ENCODE measurements at regions not wholly inside any gene's neighbourhood (a gene's known extent, or its start where the extent isn't known, plus 50 kb on each side); places are given as distances from the start of the nearest gene placed in this dataset.

DNA sequence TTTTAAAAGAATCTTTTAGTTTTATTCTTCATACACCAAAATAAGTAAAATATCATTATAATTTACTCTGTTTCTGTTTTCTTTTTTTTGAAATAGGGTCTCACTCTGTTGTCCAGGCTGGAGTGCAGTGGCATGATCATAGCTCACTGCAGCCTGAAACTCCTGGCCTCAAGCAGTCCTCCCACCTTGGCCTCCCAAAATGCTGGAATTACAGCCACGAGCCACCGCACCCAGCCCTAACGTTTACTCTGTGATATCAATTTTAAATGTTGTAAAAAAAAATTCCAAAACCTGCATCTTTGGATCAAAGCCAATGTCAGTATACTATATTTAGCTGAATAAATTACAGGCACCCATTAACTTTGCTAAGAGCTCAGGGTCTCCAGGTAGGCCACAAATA, 437.1 kb upstream of the USP15 start:
- DNase-seq (ENCODE audit: low spot score): no peak
- TF ChIP-seq, protein P1, sequence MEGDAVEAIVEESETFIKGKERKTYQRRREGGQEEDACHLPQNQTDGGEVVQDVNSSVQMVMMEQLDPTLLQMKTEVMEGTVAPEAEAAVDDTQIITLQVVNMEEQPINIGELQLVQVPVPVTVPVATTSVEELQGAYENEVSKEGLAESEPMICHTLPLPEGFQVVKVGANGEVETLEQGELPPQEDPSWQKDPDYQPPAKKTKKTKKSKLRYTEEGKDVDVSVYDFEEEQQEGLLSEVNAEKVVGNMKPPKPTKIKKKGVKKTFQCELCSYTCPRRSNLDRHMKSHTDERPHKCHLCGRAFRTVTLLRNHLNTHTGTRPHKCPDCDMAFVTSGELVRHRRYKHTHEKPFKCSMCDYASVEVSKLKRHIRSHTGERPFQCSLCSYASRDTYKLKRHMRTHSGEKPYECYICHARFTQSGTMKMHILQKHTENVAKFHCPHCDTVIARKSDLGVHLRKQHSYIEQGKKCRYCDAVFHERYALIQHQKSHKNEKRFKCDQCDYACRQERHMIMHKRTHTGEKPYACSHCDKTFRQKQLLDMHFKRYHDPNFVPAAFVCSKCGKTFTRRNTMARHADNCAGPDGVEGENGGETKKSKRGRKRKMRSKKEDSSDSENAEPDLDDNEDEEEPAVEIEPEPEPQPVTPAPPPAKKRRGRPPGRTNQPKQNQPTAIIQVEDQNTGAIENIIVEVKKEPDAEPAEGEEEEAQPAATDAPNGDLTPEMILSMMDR (IDR thresholded peaks at IDR 0.05; ENCODE audit: extremely low read depth, missing control alignments): no peak

DNA sequence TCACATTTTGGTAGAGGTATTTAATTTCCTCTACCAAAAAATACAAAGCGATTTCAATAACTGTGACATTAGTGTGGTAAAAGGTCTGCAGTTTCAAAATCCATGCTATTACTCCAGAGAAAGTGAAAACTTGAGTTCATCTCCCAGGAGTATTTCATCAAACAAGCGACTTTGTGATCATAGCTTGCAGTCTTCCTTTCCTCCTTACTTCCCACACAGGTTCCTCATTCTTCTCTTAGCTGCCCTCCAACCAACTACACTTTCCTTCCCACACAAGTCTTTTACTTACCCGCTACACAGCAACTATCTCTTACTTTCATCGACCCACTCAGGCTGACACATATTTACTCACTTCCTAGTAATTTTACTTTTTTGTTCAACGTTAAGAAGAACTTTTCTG, 413.4 kb upstream of the USP15 start:
- TF ChIP-seq, protein P1 (IDR thresholded peaks at IDR 0.05; ENCODE audit: extremely low read depth, missing control alignments): no peak

DNA sequence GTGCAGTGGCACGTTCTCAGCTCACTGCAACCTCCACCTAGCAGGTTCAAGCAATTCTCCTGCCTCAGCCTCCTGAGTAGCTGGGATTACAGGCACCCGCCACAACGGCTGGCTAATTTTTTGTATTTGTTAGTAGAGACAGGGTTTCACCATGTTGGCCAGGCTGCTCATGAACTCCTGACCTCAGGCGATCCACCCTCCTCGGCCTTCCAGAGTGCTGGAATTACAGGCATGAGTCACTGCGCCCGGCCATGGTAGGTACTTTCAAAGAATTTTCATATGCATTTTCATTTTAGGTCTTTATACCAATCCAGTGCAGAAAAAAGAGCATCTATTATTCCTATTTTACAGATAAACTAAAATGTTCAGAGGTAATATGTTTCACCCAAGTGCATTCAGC, 411.3 kb upstream of the USP15 start:
- no peak for DNase-seq (ENCODE audit: low spot score)
- TF ChIP-seq, protein P1 (IDR thresholded peaks at IDR 0.05; ENCODE audit: extremely low read depth, missing control alignments): no peak

More for the DNA sequence above, 413.4 kb upstream of the USP15 start:
- no peak for DNase-seq (ENCODE audit: low spot score)

DNA sequence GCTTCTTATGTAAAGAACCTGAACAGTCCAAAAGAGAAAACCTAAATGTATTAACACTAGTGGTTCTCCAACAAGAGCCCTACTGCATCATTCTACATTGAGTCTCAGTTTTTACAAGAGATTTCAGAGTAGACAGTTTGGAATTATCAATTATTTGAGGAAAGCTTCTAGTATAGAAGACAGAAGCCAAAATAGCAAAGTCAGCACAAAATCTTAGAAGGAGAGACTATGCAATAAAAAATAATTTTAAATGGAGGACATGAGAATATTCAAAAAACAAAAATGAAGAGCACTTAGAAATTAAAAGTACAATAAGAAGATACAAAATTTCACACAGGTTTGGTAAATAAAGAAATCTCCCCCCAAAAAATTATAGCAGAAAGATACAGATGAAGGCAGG, 406.3 kb upstream of the USP15 start:
- TF ChIP-seq, protein P1 (IDR thresholded peaks at IDR 0.05; ENCODE audit: extremely low read depth, missing control alignments): no peak

DNA sequence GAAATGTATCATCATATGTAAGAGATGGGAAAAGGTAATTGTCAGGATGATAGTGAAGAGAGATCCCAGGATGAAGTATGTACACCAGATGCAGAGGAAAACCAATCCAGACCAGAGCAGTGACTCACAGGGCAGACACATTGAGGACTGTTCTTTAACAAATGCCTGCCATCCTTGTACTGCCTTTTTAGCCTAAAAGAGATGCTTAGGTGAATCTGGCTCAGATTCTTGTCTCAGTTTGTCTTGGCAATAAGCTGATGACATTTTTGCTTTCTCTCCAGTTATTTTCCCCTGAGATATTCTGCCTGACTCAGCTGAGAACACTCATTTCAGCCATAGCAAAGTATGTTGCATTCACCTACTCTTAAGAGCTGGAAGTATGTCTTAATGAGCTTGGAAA, 405.3 kb upstream of the USP15 start:
- TF ChIP-seq, protein P1 (IDR thresholded peaks at IDR 0.05; ENCODE audit: extremely low read depth, missing control alignments): no peak
- DNase-seq (ENCODE audit: low spot score): no peak

More for the DNA sequence above, 406.3 kb upstream of the USP15 start:
- DNase-seq (ENCODE audit: low spot score): no peak

DNA sequence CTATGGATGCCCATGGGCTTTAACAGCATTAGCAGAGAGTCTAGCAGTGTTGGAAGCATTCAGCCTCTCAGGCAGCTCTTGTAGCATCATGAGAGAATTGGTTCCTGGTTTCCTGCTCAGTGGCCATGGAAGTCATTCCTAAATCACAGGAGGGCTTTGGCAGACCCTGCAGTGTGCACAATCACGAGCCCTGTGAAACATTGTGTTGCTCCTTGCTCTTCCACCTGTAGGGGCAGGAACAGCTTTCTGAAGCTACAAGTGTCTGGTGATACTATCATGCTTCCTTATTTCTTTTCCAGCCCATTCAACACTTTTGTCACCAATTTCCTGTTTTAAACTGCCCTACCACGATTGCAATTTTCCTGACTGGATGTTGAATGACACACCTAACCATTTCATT, 402.2 kb upstream of the USP15 start:
- no peak for DNase-seq (ENCODE audit: low spot score)
- TF ChIP-seq, protein P1 (IDR thresholded peaks at IDR 0.05; ENCODE audit: extremely low read depth, missing control alignments): no peak

DNA sequence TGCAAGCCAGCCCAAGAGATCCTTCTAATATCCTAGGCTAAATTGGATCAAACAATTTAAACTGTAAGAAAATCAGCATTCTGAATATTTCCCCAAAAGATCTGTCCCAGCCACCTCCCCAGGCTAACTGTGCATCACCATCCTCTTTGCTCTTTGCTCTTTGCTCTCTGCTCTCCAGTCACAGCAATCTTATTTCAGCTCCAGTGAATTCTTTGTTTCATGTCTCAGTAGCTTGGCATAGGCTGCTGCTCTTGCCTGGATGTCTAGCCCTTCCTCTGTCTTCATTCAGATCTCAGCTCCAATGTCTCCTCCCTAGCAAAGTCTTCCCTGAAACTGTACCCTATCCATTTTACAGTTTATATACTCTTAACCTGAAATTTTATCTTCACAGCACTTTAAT, 399.8 kb upstream of the USP15 start:
- DNase-seq (ENCODE audit: low spot score): no peak
- TF ChIP-seq, protein P1 (IDR thresholded peaks at IDR 0.05; ENCODE audit: extremely low read depth, missing control alignments): no peak

All from GM20000 (cell line).